ENCODE measurements at regions not wholly inside any gene's neighbourhood (a gene's known extent, or its start where the extent isn't known, plus 50 kb on each side); places are given as distances from the start of the nearest gene placed in this dataset.

- Histone ChIP-seq H4K20me1 (ENCODE audit: low read depth, low read length) (no peaks in the 10 kb centered on the region), H3F3A (ENCODE audit: insufficient read depth) (no peaks in the 10 kb centered on the region), H3K9me2 (replicated peaks; ENCODE audit: insufficient read depth, low read length) (no peaks in the 10 kb centered on the region), H3K4me3 (ENCODE audit: insufficient read depth, low read length, poor library complexity, severe bottlenecking) (no peak overlapping the region), H3K36me3 (ENCODE audit: low read length) (no peaks in the 10 kb centered on the region), H3K27ac (ENCODE audit: low read depth, low read length) (no peak overlapping the region), H3K9me3 (ENCODE audit: insufficient read depth, low read length) (no peaks in the 10 kb centered on the region), H3K9ac (ENCODE audit: low read length) (no peak overlapping the region), H2AFZ (ENCODE audit: low read depth, low read length, severe bottlenecking) (no peak overlapping the region), H3K27me3 (ENCODE audit: low read length) (no peaks in the 10 kb centered on the region), H3K79me2 (ENCODE audit: insufficient read depth, low read length) (no peaks in the 10 kb centered on the region), H3K4me2 (ENCODE audit: low read depth, low read length, poor library complexity, severe bottlenecking) (no peak overlapping the region)
- no peak for TF ChIP-seq CTCF (IDR thresholded peaks at IDR 0.05; ENCODE audit: insufficient read depth, low read length, poor library complexity, severe bottlenecking)
- no peak for TF ChIP-seq EZH2phosphoT487 (conservative IDR thresholded peaks at IDR 0.05; ENCODE audit: low read length)
Observed at GRCh38 chr5:103366918-103367549, 108.5 kb downstream of the MACIR start.

- no peaks in the 10 kb centered on the region for H3F3A ChIP-seq (ENCODE audit: insufficient read depth)
- no peak overlapping the region for H3K4me3 ChIP-seq (ENCODE audit: insufficient read depth, low read length, poor library complexity, severe bottlenecking)
- no peak overlapping the region for H2AFZ ChIP-seq (ENCODE audit: low read depth, low read length, severe bottlenecking)
- no peaks in the 10 kb centered on the region for H4K20me1 ChIP-seq (ENCODE audit: low read depth, low read length)
- H3K9ac ChIP-seq (ENCODE audit: low read length): no peak overlapping the region
- no peaks in the 10 kb centered on the region for H3K79me2 ChIP-seq (ENCODE audit: insufficient read depth, low read length)
- no peak overlapping the region for H3K27ac ChIP-seq (ENCODE audit: low read depth, low read length)
- H3K4me2 ChIP-seq (ENCODE audit: low read depth, low read length, poor library complexity, severe bottlenecking): no peak overlapping the region
- H3K27me3 ChIP-seq (ENCODE audit: low read length): no peaks in the 10 kb centered on the region
- H3K36me3 ChIP-seq (ENCODE audit: low read length): no peaks in the 10 kb centered on the region
- no peaks in the 10 kb centered on the region for H3K9me3 ChIP-seq (ENCODE audit: insufficient read depth, low read length)
- TF ChIP-seq EZH2phosphoT487 (conservative IDR thresholded peaks at IDR 0.05; ENCODE audit: low read length) (no peak), CTCF (IDR thresholded peaks at IDR 0.05; ENCODE audit: insufficient read depth, low read length, poor library complexity, severe bottlenecking) (no peak)
- H3K9me2 ChIP-seq (replicated peaks; ENCODE audit: insufficient read depth, low read length): no peaks in the 10 kb centered on the region
Observed at GRCh38 chr5:103364074-103364473, 105.5 kb downstream of the MACIR start.

- no peaks in the 10 kb centered on the region for H3K9me2 ChIP-seq (replicated peaks; ENCODE audit: insufficient read depth, low read length)
- H3F3A ChIP-seq (ENCODE audit: insufficient read depth): no peaks in the 10 kb centered on the region
- H3K9ac ChIP-seq (ENCODE audit: low read length): no peak overlapping the region
- no peak overlapping the region for H3K4me3 ChIP-seq (ENCODE audit: insufficient read depth, low read length, poor library complexity, severe bottlenecking)
- no peaks in the 10 kb centered on the region for H3K79me2 ChIP-seq (ENCODE audit: insufficient read depth, low read length)
- H4K20me1 ChIP-seq (ENCODE audit: low read depth, low read length): no peaks in the 10 kb centered on the region
- no peak overlapping the region for H2AFZ ChIP-seq (ENCODE audit: low read depth, low read length, severe bottlenecking)
- TF ChIP-seq EZH2phosphoT487 (conservative IDR thresholded peaks at IDR 0.05; ENCODE audit: low read length): no peak
- no peak for TF ChIP-seq CTCF (IDR thresholded peaks at IDR 0.05; ENCODE audit: insufficient read depth, low read length, poor library complexity, severe bottlenecking)
- no peak overlapping the region for H3K4me2 ChIP-seq (ENCODE audit: low read depth, low read length, poor library complexity, severe bottlenecking)
- H3K36me3 ChIP-seq (ENCODE audit: low read length): no peaks in the 10 kb centered on the region
- H3K27me3 ChIP-seq (ENCODE audit: low read length): no peaks in the 10 kb centered on the region
- no peaks in the 10 kb centered on the region for H3K9me3 ChIP-seq (ENCODE audit: insufficient read depth, low read length)
- no peak overlapping the region for H3K27ac ChIP-seq (ENCODE audit: low read depth, low read length)
Observed at GRCh38 chr5:103362211-103362610, 103.6 kb downstream of the MACIR start.

All from SU-DHL-6 (cell line).